OCI-LY1 (cell line): ENCODE measurements at regions not wholly inside any gene's neighbourhood (a gene's known extent, or its start where the extent isn't known, plus 50 kb on each side); places are given as distances from the start of the nearest gene placed in this dataset.

ENCODE experiments used
- EZH2 ChIP-seq: fragments of 200-600 bp; sonication (generic), shearing (Covaris generic); IDR thresholded peaks from 2 replicates; pipeline ENCODE4 v1.8.0; 2017; ENCODE audit warnings: borderline replicate concordance, mixed run types, mild to moderate bottlenecking, antibody characterized with exemption, low read length, moderate library complexity, mixed read lengths
- TF ChIP-seq, protein P1 (sequence below): fragments of 200-600 bp; sonication (generic), shearing (Covaris generic); IDR thresholded peaks from 2 replicates; pipeline ENCODE4 v1.5.1; 2017; ENCODE audit warnings: mild to moderate bottlenecking, antibody characterized with exemption, low read length, moderate library complexity, mixed read lengths

- TF ChIP-seq, protein P1, sequence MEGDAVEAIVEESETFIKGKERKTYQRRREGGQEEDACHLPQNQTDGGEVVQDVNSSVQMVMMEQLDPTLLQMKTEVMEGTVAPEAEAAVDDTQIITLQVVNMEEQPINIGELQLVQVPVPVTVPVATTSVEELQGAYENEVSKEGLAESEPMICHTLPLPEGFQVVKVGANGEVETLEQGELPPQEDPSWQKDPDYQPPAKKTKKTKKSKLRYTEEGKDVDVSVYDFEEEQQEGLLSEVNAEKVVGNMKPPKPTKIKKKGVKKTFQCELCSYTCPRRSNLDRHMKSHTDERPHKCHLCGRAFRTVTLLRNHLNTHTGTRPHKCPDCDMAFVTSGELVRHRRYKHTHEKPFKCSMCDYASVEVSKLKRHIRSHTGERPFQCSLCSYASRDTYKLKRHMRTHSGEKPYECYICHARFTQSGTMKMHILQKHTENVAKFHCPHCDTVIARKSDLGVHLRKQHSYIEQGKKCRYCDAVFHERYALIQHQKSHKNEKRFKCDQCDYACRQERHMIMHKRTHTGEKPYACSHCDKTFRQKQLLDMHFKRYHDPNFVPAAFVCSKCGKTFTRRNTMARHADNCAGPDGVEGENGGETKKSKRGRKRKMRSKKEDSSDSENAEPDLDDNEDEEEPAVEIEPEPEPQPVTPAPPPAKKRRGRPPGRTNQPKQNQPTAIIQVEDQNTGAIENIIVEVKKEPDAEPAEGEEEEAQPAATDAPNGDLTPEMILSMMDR = no peak
- no peak for TF ChIP-seq EZH2
These were observed 208.4 kb upstream of the TRAM1L1 start for GRCh38 chr4:117293784-117294183.
